Activated CD4-positive, alpha-beta T cell treated with anti-CD3 and anti-CD28 coated beads, Interleukin-10, Interleukin-2, amounts not matched to agents 100 ng/mL and 50 ng/mL, durations not matched to agents 16 hours and 8 hours (primary cell): ENCODE measurements at regions not wholly inside any gene's neighbourhood (a gene's known extent, or its start where the extent isn't known, plus 50 kb on each side); places are given as distances from the start of the nearest gene placed in this dataset.

Experiments
- DNase-seq: peaks from one replicate; pipeline ENCODE4 v3.0.0-alpha.2; 2020

DNA sequence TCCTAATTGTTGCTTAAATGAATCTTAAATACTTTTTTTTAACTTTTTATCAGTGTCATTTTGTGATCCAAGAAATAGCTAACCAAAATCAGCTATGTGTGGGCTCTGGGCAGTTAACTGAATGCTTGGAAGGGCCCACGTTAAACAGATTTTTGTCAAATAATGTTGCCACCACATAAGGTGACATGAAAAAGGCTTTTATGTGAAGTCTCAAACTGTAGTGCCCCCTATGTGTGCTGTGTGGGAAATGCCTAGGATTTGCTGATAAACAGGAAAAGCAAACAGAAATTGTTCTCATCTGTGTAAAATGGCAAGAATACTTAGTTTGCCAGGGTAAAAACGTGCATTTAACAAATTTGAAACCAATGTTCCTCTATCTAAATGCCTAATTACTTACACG lies 242.2 kb downstream of the ZNF516 start:
- peak; percentile 7 for DNase-seq

DNA sequence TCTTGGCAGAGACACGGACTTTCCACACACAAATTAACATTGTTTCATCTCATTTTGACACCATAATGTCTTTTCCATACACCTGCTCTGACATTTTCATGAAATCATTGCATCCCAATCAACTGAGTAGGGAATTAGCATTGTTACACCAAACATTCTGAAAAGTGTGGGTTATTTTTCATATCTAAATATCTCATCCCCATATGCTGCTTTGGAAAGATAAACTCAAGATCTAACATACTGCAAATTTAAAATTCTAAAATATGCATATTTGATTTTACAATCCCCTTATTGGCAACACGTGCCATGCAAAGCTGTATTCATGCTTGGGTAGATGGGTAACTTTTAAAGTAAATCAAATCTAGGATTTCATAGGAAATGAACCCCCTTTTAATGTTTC lies 242.9 kb downstream of the ZNF516 start:
- no peak for DNase-seq

DNA sequence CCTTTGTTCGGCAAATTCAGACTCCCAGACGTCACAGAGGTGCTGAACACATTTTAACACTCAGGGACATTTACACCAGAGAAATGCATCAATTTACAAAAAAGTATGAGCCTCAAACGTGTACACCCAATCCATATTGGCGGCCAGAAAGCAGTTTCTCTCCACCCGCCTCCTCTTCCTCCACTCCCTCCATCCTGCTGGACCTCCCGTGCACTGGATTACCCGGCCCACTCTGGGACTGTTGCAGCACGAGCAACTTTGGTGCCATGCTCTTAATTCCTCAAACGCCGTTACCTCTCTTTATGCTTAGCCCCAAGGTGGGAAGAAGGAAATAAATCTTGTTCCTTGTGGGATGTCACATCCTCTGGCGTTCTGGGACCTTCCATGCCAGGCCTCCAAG lies 243.4 kb downstream of the ZNF516 start:
- DNase-seq, result no peak

DNA sequence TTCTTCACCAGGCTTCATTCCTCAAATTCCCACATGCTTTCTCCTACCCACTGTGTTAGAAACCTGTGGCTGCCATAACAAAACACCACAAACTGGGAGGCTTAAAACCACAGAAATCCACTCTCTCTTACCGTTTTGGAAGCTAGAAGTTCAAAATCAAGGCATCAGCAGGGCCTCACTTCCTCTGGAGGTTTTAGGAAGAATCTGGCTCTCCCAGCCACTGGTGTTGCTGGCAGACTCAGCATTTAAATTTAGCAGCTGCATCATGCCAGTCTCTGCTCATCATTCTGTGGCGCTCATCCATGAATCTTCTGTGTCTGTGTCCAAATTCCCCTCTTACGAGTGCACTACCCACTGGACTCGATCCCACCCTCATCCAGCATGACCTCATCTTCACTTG lies 248.5 kb downstream of the ZNF516 start:
- DNase-seq, result no peak

DNA sequence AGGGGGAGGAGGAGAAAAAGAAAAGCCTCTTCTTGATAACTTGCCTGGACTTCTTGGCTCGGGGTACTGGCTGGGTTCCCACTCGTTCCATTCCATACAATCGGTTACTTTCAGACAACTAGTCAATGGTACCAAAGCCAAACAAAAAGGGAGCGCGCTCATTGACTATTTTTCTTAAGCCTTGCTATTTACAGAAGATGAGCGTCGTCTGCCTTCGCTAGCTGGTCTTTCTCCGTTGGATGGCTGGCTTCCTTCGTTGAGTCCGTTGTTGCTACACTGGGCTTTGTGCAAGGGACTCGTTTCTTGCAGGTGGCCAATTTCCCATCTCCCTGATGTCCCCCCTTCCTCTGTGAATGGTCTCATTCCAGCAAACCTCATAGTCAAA lies 260.4 kb downstream of the ZNF516 start:
- no peak for DNase-seq

DNA sequence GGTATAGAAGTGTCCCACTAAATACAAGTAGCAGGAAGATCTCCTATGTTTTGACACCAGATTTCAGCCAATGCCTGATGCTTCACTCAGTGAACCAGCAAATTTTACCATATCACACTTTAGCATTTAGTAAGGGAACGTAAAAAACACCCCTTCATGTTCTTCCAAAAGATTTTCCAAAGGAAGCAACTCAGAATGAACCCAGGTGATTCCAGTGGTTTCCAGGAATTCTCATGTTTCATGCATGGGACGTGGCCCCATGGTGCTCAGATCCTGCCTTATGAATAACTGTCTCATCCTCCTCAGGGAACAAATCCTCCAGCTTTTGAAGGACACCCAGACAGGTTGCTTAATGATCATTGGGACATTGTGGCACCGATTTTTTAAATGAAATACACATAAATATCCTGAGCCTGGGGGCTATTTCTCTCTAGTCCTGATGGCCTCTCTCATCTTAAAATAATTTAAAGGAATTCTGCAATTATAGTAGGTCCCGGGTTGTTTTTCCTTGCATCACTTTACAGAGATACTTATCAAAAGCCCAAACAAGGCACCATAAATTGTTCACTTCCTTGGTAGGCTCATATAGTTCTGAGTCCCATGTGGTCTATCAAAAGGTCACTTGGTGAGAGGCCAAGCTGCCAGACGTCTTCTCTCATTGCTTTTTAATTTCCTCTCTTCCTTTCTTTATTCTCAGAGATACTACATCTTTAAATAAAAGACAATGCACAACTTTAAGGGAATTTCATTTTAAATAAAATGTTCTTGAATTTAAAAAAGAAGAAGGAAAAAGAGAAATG lies 261.0 kb downstream of the ZNF516 start:
- DNase-seq, result no peak

DNA sequence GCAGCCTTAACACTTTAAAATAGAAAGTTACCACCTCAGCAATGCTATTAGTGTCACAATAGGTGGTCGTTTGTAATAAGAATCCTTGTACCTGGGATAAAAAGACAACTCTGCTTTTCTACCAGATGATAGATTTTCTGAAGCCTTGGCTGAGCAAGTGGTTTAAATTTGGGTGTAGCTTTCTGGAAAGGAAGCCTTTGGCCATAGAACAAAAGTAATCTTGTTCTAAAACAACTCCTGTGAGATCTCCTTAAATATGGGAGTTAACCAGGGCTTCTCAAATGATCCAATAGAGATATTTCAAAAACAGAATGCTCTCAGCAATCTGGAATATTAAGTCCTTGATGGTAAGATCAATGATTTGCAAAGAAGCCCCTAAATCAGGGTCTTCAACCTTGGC lies 261.6 kb downstream of the ZNF516 start:
- DNase-seq, result no peak

DNA sequence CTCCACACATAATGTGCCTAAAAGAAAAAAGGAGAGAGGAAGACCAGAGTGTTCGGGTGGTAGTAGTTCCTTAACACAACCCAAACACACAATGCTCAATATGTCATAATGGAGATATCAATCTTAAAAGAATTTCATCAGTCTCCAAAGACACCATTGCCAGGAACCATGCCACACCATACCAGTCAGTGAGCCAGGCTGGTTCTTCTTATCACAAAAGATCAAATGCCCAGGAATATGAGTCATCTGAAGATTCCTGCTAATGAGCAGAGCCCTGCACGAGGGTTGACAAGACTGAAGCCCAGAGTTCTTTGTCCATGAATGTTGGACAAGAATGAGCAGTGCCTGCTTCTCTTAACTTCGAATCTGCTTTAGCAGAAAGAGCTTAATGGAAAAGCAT lies 262.3 kb downstream of the ZNF516 start:
- no peak for DNase-seq

DNA sequence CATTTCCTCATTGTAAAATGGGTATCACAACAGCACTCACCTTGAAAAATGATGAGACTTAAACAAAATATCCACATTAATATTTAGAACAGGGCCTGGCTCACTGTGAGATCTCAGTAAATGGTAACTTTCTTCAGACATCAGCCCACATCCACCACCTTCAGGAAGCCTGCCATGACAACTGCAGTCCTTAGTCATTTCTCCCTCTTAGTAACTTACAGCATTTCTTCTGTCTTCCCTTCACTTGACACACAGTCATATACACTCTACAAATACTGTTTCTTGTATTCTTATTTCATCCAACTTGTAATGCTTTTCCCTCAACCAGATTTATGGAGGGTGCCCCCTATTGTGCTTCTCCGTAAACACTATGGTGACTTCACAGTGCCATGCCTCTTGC lies 263.0 kb downstream of the ZNF516 start:
- no peak for DNase-seq

DNA sequence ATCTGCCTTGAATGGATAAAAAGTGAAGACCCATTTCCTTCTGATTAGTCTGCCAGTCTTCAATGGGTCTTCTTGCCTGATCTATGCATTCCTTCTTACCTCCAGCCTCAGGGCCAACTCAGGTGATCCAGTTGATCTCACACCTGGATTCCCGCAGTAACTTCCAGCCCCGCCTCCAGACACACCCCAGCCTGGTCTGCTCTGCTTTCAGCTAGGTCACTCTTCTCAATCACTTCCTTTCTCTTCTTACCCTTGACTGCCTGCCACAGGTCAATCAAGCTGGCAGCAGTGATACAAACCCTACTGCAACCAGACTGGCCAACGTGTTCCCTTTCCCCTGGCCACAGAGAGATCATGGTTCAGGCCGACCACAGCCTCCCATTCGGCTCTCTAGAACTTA lies 263.6 kb downstream of the ZNF516 start:
- DNase-seq, result no peak

DNA sequence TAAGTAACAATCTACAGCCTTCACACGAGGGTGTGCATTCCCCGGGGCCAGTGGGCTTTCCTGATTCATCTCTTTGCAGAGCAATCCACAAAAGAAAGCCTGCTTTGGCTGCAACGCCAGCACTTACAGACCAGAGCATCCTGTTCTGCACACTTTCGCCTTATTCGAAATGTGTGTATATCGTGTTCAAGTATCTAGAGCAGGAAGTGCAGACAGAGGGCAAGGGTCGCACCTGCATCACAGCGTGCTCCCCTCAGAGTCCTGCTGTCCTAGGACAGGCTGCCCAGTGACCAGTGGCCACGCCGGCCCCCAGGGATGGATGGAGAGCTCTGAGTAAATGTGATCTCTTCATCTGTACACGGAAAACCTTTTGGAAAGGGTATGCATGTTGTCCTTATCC lies 264.3 kb downstream of the ZNF516 start:
- no peak for DNase-seq

DNA sequence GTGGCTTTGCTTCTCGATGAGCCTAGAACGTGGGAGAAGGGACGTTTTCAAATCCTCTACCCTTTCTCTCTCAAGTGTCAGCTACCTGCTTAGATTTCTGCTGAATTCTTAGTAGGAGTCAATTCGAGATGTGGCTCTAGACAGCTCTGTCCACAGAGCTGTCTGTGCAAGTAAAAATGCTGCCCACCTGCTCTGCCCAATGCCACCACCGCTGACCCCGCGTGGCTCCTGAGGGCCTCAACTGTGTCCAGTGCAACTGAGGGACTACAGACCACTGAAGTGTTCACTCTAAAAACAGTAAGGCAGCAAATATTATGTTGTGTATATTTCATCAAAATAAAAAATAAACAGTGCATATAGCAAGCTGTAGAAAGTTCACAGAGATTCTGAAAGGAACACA lies 266.3 kb downstream of the ZNF516 start:
- no peak for DNase-seq

DNA sequence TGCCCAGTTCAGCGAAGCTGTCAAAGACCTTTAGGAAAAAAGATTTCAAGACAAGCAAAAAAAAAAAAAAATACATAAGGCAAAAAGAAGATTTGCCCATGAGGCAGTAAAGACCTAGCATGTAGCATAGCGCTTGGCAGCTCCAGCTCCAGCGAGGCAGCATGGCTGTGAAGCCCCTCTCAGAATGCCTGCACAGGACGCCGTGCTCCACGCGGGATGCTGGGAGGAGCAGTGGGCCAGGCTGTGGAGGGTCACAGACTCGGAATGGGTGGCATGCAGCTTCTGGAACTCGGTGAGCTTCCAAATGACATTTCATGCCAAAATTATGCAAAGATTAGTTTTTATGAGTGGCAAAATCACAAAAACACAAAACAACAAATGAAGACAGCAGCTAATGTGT lies 267.3 kb downstream of the ZNF516 start:
- DNase-seq, result no peak

DNA sequence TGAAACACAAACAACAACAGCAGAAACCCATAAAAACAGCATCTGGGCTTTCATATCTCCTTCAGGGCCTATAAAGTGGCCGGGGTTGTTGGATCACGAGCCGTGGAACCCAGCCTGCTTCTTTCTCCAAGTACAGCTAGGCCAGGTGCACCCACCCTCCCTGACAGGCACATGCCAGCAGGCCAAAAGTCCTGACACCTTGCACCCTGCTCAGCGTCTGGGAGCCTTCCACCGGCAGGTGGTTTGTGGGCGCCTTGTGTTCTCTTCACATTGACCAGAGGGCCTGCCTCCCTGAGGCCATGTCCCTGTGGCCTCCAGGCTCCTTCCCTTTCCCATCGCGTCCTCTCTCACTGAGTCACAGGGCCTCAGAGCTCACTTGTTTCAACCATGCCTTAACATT lies 271.6 kb downstream of the ZNF516 start:
- no peak for DNase-seq

DNA sequence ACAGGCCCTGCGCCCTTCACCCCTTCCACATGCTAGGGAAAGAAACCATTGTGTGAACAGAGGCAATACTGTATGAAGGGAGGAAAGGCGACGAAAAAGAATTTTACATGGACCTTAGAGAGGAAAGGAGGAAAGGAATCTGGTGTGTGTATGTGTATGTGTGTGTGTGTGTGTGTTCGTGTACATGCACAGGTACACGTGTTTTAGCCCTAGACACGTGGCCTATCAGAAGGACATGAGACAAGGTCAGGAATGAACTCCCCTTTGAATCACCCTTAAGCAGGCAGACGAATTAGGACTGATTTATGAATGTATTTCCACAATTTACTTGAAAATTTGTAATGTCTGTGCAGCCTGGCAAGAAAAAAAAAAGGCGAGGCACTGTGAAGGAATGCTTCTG lies 276.0 kb downstream of the ZNF516 start:
- no peak for DNase-seq

DNA sequence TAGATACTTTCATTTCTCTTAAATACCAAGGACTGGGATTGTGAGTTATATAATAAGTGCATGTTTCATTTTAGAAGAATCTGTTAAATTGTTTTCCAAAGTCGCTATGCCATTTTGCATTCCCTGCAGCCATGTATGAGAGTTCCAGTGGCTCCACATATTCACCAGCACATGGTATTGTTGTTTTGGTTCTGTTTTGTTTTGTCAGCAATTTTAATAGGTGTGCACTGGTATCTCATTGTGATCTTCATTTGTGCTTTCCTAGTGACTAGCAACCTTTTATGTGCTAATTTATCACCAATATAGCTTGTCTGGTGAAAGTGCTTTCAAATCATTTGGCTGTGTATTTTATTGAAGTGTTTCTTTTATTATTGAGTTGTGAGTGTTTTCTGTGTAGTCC lies 278.9 kb downstream of the ZNF516 start:
- no peak for DNase-seq

DNA sequence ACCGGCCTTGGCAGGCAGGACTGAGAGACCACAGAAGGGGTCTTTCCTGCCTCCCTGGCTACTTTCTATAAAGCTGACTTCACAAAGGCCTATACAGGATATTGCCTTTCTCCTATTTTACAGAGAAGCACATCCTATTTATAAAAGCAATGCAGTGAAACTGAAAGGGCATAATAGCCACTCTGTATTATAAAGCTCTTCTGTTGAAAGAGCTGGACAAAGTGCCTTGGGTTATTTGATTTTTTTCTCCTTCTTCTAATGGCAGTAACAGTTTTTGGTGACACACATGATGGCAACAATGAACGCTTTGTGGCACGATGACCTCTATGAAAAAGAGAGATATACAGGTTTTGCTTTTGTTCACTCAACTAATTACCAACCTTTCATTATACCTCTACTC lies 281.1 kb downstream of the ZNF516 start:
- DNase-seq, result no peak

DNA sequence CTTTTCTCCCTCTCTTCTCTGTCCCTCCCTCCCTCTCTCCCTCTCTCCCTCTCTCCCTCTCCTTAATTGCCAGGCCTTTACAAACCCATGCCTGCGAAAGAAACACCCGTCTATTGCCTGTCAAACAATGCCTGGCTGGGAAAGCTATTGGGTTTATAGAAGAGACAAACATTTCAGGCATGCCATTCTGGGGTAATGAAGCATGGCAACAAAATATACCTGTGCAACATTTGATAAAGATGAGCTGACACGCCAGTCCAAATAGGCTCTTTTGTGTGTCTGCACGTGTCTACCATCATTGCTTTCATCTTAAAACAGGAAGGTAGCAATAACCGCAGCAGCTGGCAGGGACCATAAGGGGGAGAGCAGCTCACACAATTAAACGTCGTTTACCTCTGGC lies 282.1 kb downstream of the ZNF516 start:
- no peak for DNase-seq

DNA sequence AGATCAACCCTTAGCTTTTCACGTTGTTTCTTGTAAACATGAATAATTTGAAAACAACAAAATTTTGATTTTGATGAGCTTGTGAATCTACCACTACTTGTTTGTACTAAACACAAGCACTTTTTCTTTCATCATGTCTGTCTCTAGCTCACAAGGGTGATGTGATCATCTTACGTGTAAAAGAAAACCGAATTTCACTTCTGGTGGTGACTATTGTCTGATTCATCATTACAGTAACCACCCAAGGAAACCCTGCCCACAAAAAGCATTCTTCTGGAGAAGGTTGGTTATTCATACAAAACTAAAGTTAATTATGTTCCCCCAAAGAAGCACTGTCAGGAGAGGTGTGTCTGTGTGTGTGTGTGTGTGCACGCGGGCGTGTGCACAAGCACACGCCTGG lies 285.4 kb downstream of the ZNF516 start:
- peak; percentile 23 for DNase-seq

DNA sequence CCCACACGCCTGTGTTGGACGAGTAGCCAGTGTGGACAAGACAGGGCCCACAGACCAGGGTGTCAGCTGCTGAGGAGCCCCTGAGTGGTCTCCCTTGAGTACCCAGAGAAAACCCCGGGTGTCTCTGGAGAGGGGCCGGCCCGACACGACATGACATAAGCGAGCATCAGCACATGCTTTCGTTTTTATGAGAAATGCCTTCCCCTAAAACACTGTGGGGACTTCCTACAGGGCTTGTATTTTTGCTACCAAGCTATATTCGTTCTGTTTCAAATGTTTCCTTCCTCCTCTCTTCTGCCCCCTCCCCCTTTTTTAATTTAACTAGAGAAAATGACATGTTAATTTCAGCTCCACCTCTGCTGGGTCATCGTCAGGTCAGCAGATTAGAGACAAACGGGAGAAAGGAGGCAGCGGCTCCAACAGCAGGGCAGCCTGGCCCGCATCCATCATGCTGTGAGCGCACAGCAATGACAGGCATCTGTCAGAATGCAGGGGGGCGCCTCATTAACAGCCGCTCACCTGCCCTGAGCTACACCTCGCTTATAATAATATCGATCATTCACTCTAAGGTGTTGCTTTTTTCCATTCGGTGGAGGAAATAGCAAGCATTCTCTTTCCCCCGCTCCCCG lies 286.2 kb downstream of the ZNF516 start:
- DNase-seq, result no peak

DNA sequence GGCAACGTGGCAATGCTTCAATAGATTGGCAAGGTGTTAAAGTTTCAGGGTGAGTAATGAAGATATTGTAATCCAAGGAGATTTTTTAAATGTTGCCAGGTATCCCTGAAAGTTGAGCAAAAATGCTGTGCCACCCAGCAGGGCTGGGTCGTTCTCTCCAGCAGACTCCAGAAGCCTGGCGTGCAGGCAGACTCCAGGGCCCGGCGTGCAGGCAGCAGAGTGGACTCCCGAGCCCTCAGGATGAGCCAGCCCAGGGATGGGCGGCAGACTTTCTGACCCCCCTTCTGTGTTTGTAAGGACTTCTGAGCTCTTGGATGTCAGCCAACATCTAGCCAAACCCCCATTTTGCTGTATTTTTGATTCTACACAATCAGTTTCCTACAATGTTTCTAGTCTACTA lies 289.1 kb downstream of the ZNF516 start:
- no peak for DNase-seq

DNA sequence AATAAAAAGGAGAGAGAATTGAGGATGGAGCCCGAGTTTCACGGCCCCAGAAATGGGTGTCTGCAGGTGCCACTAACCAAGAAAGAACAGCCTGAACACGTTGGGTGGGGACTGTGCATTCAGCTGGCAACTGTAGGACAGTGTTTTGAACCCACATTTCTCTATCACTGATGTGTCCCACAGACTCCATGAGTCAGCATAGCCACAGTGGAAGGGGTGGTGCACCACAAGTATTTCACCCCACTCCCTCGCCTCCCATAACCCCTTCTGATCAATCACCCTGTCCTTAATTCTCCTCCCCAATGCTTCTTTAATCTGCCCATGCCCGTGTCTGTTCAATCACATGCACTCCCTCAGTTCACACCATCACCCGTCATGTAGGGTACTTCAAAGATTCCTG lies 291.5 kb downstream of the ZNF516 start:
- no peak for DNase-seq

DNA sequence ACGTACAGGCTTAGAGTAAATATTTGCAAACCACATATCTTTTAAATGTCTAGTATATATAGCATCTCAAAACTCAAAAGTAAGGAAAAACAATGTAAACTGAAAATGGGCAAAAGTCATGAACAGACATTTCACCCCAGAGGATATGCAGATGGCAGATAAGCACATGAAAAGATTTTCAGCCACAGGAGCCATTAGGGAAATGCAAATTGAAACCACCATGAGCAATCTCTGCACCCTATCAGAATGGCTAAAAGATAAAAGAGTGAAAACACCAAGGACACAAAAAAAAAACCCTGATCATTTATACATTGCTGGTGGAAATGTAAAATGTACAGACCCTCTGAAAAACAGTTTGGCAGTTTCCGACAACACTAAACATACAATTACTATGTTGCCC lies 292.7 kb downstream of the ZNF516 start:
- no peak for DNase-seq

DNA sequence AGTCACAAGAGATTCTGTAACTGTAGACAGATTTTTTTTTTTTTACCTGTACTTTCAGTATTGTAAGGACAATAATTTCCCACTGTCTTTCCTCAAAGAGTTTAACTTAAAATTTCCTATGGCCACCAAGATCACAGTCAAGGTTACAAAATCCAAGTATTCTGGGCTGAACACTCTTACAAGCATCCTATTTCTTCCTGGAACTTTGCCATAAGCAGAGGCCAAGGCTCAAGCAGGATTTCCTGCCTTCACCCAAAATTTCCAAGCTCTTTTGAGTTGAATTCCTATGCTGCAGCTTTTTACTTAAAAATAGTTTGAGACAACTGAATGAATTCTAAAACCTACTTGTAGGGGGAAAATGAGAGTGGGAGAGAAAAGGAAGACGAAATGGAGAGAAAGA lies 299.4 kb downstream of the ZNF516 start:
- no peak for DNase-seq

DNA sequence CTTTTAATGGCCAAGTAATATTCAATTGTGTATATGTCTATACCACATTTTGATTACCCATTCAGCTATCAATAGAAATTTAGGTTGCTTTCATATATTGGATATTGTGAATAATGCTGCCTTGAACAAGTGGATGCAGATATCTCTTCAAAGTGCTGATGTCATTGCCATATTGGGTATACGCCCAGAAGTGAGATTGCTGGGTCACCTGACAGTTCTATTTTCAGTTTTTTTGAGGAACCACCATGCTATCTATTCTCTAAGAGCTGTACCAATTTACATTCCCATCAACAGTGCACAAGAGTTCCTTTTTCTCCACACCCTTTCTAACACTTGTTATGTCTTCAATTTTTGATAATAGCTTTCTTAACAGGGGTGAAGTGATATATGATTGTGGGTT lies 306.9 kb downstream of the ZNF516 start:
- no peak for DNase-seq
